Stomach (tissue), 4 donors: ENCODE measurements at regions not wholly inside any gene's neighbourhood (a gene's known extent, or its start where the extent isn't known, plus 50 kb on each side); places are given as distances from the start of the nearest gene placed in this dataset.

Experiments used
- CTCF ChIP-seq, 7 experiments: fragments of 450-650 bp in 4 of 7; fragments of 200-600 bp in 3 of 7; sonication (generic) in 3 of 7; IDR thresholded peaks; one replicate each; pipeline ENCODE4 v1.5.1; 2016 to 2019; ENCODE audit warnings: antibody characterized with exemption in 7 of 7, control low read depth in 2 of 7, mild to moderate bottlenecking in 1 of 7
- EP300 ChIP-seq: sonication (generic); formaldehyde crosslinking; IDR thresholded peaks from one replicate; pipeline ENCODE4 v1.6.1; 2017; ENCODE audit warnings: antibody characterized with exemption
- POLR2A ChIP-seq, 4 donors: fragments of 450-650 bp; IDR thresholded peaks; one replicate each; pipeline ENCODE4 v1.6.1; 2016; ENCODE audit warnings: antibody characterized with exemption in 4 of 4, control low read depth in 2 of 4, mild to moderate bottlenecking in 1 of 4, moderate library complexity in 1 of 4
- POLR2AphosphoS5 ChIP-seq, 3 donors: sonication (generic); formaldehyde crosslinking; IDR thresholded peaks; one replicate each; pipeline ENCODE4 v1.6.1; 2016; ENCODE audit warnings: antibody characterized with exemption in 3 of 3

- TF ChIP-seq POLR2A (IDR thresholded peaks at IDR 0.05): no peak
- no peak for TF ChIP-seq CTCF (IDR thresholded peaks at IDR 0.05)
- no peak for TF ChIP-seq EP300
- no peak for TF ChIP-seq POLR2AphosphoS5 (IDR thresholded peaks at IDR 0.05)
Measured at GRCh38 chr3:78077178-78077577, 1037.3 kb downstream of the ROBO2 start.
